Natural killer cell treated with Interleukin-12 subunit alpha and Interleukin-12 subunit beta and Interleukin-15 and Interleukin-18, amount 100 ng/mL, for 72 hours (primary cell): ENCODE measurements at regions not wholly inside any gene's neighbourhood (a gene's known extent, or its start where the extent isn't known, plus 50 kb on each side); places are given as distances from the start of the nearest gene placed in this dataset.

Source experiments
- ATAC-seq, 2 donors: fragments of 150-1000 bp; cut with Tn5 transposase in 1 of 2; sonication (Bioruptor Pico), chemical (Tn5 transposase) in 1 of 2; 2 replicates each; pipeline ENCODE4 v1.10.0; 2021
- DNase-seq: peaks from one replicate; pipeline ENCODE4 v3.0.0; 2022; ENCODE audit warnings: low spot score
- H3K27ac Mint-ChIP-seq, 2 donors: 1 replicate in 1 of 2; 2 replicates in 1 of 2; pipeline ENCODE4 v1.8.0; 2022; ENCODE audit warnings: mixed read lengths in 2 of 2, mild to moderate bottlenecking in 1 of 2, moderate library complexity in 1 of 2
- H3K27me3 Mint-ChIP-seq, 2 donors: 1 replicate in 1 of 2; 2 replicates in 1 of 2; pipeline ENCODE4 v1.8.0; 2022; ENCODE audit warnings: mixed read lengths in 2 of 2
- H3K36me3 Mint-ChIP-seq: one replicate; pipeline ENCODE4 v1.8.0; 2022; ENCODE audit warnings: mixed read lengths
- H3K4me1 Mint-ChIP-seq, 2 donors: 1 replicate in 1 of 2; 2 replicates in 1 of 2; pipeline ENCODE4 v1.8.0; 2022; ENCODE audit warnings: low read depth in 2 of 2, mixed read lengths in 2 of 2, mild to moderate bottlenecking in 1 of 2
- H3K4me3 Mint-ChIP-seq: one replicate; pipeline ENCODE4 v1.8.0; 2022; ENCODE audit warnings: mixed read lengths
- H3K9me3 Mint-ChIP-seq: 2 replicates; pipeline ENCODE4 v1.8.0; 2022; ENCODE audit warnings: mixed read lengths

DNA sequence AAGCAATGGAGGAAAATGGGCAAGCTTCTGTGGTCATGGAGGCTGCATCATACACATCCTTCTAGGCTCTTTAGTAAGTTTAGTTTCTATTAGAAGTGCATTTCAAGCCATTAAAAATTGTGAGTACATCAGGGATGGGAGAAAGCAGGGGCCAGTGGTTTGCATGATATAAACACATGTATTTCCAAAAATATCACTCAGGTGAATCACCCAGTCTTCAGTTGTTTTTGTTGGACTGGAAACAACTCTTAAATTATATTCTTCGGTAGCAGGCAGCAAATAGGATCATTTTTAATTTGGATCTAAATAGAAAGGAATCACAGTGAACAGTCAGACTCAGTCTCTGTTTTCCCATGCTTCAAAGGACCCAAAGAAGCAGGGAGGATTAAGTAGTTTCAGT, 657.9 kb downstream of the TLR4 start:
- Mint-ChIP-seq H3K4me3 (no peak overlapping the region), H3K4me1 (no peaks in the 10 kb centered on the region), H3K27ac (no peak overlapping the region), H3K9me3 (peaks cover 9% of the 10 kb centered on the region), H3K36me3 (no peaks in the 10 kb centered on the region), H3K27me3 (no peaks in the 10 kb centered on the region)
- no peak for ATAC-seq
- no peak for DNase-seq

DNA sequence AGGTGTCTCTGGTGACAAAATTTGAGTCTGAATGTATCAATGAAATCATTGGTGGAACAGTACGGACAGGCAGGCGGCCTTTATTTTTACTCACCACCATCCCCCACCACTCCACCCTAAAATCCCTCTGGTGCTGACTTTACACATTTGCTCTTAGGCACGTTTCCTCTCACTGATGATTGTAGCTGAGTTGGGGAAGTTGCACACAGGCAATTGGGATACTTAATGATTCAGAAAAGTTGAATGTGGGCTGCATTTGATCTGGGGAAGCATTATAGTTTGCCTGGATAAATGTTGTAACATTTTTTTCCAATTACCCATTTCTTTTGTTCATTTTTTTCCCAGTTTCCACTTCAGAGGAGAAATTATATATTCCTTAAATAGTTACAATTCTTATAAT, 658.4 kb downstream of the TLR4 start:
- ATAC-seq: no peak
- no peak overlapping the region for H3K4me3 Mint-ChIP-seq
- no peaks in the 10 kb centered on the region for H3K27me3 Mint-ChIP-seq
- no peak for DNase-seq
- no peaks in the 10 kb centered on the region for H3K4me1 Mint-ChIP-seq
- H3K36me3 Mint-ChIP-seq: no peaks in the 10 kb centered on the region
- H3K9me3 Mint-ChIP-seq: peaks cover 9% of the 10 kb centered on the region
- no peak overlapping the region for H3K27ac Mint-ChIP-seq

DNA sequence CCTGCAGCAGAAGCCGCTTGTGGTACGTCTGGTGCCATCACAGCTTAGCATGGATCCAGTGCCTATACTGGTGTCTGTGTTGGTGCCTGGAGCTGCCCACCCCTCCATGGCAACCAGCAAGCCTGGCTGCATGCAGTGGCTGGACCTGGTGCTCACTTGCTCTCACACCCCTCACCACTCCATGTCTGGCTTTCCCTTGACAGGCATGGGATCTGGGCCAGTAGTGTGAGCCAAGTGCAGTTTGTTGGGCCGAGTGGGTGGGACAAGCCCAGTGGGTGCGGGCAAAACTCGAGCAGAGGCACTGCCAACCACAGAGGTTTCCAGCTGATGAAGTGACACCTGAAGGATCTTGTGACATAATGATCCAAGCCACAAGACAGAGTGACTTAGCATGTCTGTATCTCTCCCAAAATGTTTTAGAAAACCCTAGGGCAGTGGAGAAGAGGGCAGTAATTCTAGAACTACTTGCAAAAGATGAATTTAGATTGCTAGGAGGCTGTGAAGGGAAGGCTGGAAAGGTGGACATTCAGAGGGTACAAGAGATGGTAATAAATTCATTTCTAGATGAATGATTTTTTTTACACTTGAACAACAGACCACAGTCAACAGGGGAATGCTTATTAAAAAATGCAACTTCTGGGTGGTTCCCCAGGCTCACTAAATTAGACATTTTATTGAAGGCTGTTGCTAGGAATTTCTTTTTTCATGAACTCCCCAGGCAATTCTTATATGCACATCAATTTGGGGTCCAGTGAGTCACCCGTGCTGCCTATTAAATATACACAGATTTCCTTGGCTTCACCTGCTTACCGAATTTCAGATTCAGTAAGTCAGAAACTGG, 660.3 kb downstream of the TLR4 start:
- no peak overlapping the region for H3K27ac Mint-ChIP-seq
- H3K9me3 Mint-ChIP-seq: peaks cover 13% of the 10 kb centered on the region
- ATAC-seq (no peak), DNase-seq (no peak)
- no peaks in the 10 kb centered on the region for H3K27me3 Mint-ChIP-seq
- no peak overlapping the region for H3K4me3 Mint-ChIP-seq
- no peaks in the 10 kb centered on the region for H3K4me1 Mint-ChIP-seq
- H3K36me3 Mint-ChIP-seq: no peaks in the 10 kb centered on the region

DNA sequence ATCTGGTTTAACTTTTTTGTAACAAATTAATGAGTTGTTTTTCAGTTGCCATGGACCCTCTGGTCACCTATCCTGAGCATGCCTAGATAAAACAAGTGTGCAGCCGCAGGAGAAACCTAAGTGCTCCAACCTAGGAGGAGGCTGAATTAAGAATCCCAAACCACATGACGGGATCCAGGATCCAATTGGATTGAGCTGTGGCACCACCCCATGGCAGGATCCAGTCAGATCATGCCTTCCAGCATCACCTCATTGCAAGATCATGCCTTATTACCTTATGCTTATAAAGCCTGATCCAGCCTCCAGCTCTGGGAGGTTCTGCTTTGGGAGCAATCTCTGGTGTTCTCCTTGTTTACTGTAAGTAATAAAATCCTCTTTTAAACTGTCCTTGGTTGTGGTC, 662.0 kb downstream of the TLR4 start:
- H3K4me1 Mint-ChIP-seq: no peaks in the 10 kb centered on the region
- H3K27me3 Mint-ChIP-seq: no peaks in the 10 kb centered on the region
- ATAC-seq: no peak
- H3K9me3 Mint-ChIP-seq: peaks cover 10% of the 10 kb centered on the region
- H3K27ac Mint-ChIP-seq: no peak overlapping the region
- no peak overlapping the region for H3K4me3 Mint-ChIP-seq
- no peaks in the 10 kb centered on the region for H3K36me3 Mint-ChIP-seq
- no peak for DNase-seq

DNA sequence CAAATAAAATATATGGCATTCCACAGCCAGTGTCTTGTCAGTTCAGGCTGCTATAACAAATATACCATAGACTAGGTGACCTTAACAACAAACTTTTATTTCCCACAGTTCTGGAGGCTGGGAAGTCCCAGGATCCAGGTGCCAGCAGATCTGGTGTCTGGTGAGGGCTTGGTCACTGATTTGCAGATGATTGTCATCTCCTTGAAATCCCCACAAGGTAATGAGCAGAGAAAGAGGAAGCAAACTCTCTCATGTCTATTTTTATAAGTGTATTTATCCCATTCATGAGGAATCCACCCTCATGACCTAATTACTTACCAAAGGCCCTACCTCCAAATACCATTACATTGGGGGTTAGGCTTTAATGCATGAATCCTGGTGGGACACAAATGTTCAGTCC, 663.2 kb downstream of the TLR4 start:
- no peak overlapping the region for H3K4me3 Mint-ChIP-seq
- DNase-seq (no peak), ATAC-seq (no peak)
- no peak overlapping the region for H3K27ac Mint-ChIP-seq
- H3K4me1 Mint-ChIP-seq: no peaks in the 10 kb centered on the region
- no peaks in the 10 kb centered on the region for H3K36me3 Mint-ChIP-seq
- no peaks in the 10 kb centered on the region for H3K27me3 Mint-ChIP-seq
- peaks cover 14% of the 10 kb centered on the region for H3K9me3 Mint-ChIP-seq

DNA sequence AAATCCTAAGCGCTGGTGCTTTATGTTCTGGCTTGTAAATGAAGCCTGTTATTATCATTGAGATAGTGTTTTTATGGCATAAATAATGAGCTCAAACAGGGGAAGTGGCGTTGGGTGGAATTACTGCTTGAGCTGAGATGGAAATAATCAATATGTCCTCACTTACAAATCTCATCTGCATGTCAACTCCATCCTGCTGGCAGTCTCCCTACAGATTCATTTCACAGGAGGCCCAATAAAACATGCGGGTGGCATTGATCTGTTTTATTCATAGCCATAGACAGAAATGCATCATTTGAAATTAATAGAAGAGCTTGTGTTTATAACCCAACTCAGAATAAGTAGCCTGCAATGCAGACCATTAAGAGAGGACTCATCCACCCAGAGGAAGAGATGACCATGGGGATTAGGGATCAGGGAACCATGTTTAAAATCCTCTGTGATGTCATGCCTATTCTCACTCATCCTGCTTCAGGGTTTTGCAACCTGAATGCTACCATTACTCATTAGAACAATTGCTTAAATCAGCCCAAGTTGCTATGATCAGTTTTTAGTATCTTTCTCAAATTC, 680.4 kb downstream of the TLR4 start:
- no peak for ATAC-seq
- H3K4me3 Mint-ChIP-seq: no peak overlapping the region
- peaks cover 10% of the 10 kb centered on the region for H3K9me3 Mint-ChIP-seq
- no peaks in the 10 kb centered on the region for H3K4me1 Mint-ChIP-seq
- no peak overlapping the region for H3K27ac Mint-ChIP-seq
- no peaks in the 10 kb centered on the region for H3K36me3 Mint-ChIP-seq
- no peaks in the 10 kb centered on the region for H3K27me3 Mint-ChIP-seq
- no peak for DNase-seq

DNA sequence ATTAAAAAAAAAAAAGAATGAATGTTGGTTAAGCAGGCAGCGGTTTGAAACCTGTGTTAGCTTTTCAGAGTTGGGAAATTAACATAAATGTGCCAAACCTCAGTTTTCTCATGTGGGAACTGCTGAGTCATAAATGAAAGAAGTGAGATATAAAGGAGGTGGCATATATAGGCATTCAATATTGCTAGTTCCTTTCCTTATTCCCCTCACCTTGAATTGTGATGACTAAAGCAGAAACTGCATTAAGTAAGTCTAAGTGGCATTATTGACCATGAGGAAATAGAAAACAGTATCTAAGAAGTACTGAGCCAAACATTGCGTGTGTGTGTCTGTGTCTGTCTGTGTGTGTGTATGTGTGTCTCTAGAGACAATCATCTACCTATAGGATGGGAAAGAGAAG, 691.2 kb downstream of the TLR4 start:
- peaks cover 13% of the 10 kb centered on the region for H3K9me3 Mint-ChIP-seq
- no peaks in the 10 kb centered on the region for H3K27me3 Mint-ChIP-seq
- no peak for DNase-seq
- H3K4me1 Mint-ChIP-seq: peaks cover 0 to 10% of the 10 kb centered on the region in 2 donors
- ATAC-seq: peak; percentile 65 to 79
- peak overlapping the region; percentile 10 for H3K4me3 Mint-ChIP-seq
- H3K27ac Mint-ChIP-seq: no peak overlapping the region
- peaks cover 7% of the 10 kb centered on the region for H3K36me3 Mint-ChIP-seq

DNA sequence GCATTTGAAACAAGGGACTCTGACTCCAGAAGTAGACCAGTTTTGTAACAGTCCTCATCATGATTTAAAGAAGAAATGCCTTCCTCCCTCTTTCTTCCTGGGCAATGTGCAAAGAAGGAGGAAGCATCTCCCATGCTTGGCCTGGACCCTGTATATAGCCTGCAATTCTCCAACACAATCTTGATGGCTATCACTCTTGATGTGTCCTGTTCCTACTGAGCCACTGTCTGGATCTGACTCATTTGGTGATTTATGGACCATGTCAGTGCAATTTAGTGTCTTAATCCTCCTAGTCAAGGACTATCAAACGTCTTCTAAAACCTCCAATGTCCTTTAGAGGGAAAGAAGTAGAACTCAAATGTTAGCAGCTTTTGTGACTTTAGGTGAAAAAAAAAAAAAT, 697.3 kb downstream of the TLR4 start:
- Mint-ChIP-seq H3K27ac (no peak overlapping the region), H3K4me1 (no peaks in the 10 kb centered on the region), H3K4me3 (no peak overlapping the region), H3K9me3 (peaks cover 8% of the 10 kb centered on the region), H3K36me3 (no peaks in the 10 kb centered on the region), H3K27me3 (no peaks in the 10 kb centered on the region)
- ATAC-seq: no peak
- no peak for DNase-seq

DNA sequence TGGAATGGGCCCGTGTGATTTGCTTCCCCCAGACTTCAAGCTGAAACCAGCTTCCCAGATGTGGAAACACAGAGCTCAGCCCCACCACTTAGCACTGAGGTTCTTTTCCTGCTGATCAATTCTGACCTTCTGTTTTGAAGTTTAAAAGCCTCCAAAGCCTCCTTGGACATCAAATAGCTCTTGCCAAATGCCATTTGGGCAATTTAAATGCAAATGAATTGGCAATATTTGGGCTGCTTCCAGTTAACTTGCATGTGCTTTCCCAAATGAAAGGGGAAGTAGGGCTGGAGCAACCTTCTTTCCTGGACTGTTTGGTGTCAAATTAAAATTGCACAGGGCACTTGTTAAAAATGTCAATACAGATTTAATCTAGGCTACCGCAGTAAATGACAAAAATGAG, 710.5 kb downstream of the TLR4 start:
- Mint-ChIP-seq H3K36me3 (no peaks in the 10 kb centered on the region), H3K27me3 (no peaks in the 10 kb centered on the region), H3K9me3 (peaks cover 11% of the 10 kb centered on the region), H3K27ac (no peak overlapping the region), H3K4me1 (no peaks in the 10 kb centered on the region), H3K4me3 (no peak overlapping the region)
- DNase-seq (no peak), ATAC-seq (no peak)

DNA sequence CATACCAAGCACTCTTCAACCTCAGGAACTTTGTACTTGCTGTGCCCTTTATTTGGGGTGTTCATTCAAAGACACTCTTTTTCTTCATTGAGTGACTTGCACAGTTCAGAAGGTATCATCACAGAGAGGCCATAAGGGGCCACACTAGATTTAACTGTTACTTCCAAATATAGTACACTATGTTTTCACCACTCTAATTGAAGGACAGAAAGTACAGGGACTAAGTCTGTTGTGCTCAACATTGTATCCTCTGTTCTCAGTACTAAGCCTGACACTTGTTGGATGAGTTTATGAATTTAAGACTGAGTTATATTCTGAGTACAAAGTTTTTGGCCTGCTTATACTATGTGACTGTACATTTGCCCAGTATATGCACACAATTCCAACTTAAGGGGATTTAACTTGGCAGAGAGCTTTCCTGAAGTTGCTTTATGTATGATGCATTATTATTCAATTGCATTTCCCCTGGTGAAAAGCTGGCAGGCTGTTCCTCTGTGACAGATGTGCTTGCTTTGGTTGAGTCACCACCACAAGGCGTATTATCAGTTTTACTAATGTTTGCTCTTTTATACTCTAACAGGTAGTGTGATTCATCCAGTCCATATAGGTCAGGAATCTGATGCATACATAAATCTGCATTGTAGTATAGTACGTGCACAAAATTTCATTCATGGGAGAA, 714.8 kb downstream of the TLR4 start:
- Mint-ChIP-seq H3K9me3 (peaks cover 11% of the 10 kb centered on the region), H3K27ac (no peak overlapping the region), H3K27me3 (no peaks in the 10 kb centered on the region), H3K36me3 (no peaks in the 10 kb centered on the region), H3K4me1 (no peaks in the 10 kb centered on the region), H3K4me3 (no peak overlapping the region)
- no peak for ATAC-seq
- DNase-seq: no peak

DNA sequence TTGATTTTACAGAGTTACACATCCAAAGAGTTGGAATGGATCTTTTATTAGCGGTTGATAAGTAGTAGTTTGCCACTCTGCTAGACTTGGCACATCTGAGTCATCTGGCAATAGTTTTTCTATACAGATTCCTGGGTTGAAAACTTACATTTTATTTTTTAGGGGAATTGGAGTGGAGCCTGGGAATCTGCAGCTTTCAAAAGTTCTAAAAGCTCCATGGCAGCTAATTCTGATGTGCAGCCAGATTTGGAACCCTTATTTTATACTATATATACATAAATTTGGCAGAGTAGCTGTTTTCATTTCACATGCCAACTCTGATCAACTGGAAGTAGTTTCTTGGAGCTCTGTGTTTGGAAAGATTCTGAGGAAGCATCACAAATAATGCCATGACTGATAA, 715.5 kb downstream of the TLR4 start:
- DNase-seq: no peak
- Mint-ChIP-seq H3K36me3 (no peaks in the 10 kb centered on the region), H3K9me3 (peaks cover 11% of the 10 kb centered on the region), H3K4me1 (no peaks in the 10 kb centered on the region), H3K27ac (no peak overlapping the region), H3K27me3 (no peaks in the 10 kb centered on the region), H3K4me3 (no peak overlapping the region)
- ATAC-seq: no peak

DNA sequence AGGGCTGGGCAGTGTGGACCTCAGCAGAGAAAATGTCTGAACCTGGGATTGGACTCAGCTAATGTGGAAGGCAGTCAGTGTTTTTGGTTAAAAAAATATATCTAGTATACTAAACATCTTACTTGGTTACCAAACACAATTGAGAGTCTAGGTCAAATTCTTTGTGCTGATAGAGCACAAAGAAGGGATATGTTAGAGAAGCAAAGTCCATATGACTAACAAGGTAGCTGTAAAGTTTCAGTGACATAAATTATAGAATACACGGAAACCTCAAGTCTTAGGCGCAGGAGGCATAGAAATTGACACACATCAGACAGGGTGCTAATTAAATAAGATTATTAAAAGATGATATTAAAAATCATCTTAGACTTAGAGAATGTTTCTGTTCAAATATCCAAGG, 718.3 kb downstream of the TLR4 start:
- Mint-ChIP-seq H3K4me1 (no peaks in the 10 kb centered on the region), H3K4me3 (no peak overlapping the region), H3K27me3 (no peaks in the 10 kb centered on the region), H3K27ac (no peak overlapping the region), H3K36me3 (no peaks in the 10 kb centered on the region), H3K9me3 (peaks cover 9% of the 10 kb centered on the region)
- no peak for ATAC-seq
- no peak for DNase-seq

DNA sequence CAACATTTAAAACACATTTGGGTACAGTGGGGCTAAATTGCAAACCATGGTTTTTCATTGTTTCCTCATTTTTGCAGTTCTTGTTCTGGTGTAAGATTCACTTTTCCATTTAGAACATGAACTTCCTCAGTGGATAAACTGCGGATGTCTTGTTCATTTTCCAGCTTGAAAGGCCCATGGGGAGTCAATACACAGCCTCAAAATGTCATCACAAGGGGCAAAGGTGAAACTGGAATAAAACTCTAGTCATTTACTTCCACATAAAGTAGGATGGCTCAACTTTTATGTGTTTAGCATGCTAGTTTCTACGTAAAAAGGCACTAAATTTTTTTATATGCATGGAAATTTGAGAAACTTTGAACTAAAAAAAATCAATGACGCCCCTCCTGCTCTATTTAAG, 718.8 kb downstream of the TLR4 start:
- Mint-ChIP-seq H3K27me3 (no peaks in the 10 kb centered on the region), H3K4me3 (no peak overlapping the region), H3K36me3 (no peaks in the 10 kb centered on the region), H3K9me3 (peaks cover 7% of the 10 kb centered on the region), H3K4me1 (no peaks in the 10 kb centered on the region), H3K27ac (no peak overlapping the region)
- no peak for DNase-seq
- no peak for ATAC-seq

DNA sequence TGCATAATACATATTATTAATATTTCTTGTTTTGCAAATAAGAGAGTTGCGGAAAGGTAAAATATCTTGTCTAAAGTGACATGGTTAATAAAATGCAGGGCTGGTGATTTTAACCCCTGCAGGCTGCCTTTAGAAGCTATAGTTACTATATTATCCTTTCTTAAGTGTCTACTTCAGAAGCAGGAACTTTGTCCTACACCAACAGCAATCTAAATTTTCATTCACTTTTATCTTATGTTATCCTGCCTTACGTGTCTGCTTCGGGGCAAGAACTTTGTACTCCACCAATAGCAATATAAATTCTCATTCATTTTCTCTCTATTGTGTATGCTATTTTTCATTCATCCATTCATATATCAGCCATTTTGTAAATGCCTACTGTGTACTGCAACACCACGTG, 719.5 kb downstream of the TLR4 start:
- Mint-ChIP-seq H3K9me3 (peaks cover 7% of the 10 kb centered on the region), H3K4me1 (no peaks in the 10 kb centered on the region), H3K27me3 (no peaks in the 10 kb centered on the region), H3K36me3 (no peaks in the 10 kb centered on the region), H3K4me3 (no peak overlapping the region), H3K27ac (no peak overlapping the region)
- no peak for DNase-seq
- ATAC-seq: no peak
